Hypothalamus (tissue), 51 donors: ENCODE measurements at regions not wholly inside any gene's neighbourhood (a gene's known extent, or its start where the extent isn't known, plus 50 kb on each side); places are given as distances from the start of the nearest gene placed in this dataset.
"Not testable (repeated sequence)": the region's sequence is repeated elsewhere in the genome, so short reads cannot be mapped to it uniquely, and the experiment has no call there.

Source experiments
- DNase-seq, 51 donors: peaks; one replicate each; lab custom pipeline; 2025; lab: John Stamatoyannopoulos, UW

- no peak for DNase-seq
Observed at GRCh38 chr16:47873434-47873833, 282.4 kb downstream of the ABCC12 start.

- no peak for DNase-seq
Observed at GRCh38 chr16:47872225-47872624, 283.6 kb downstream of the ABCC12 start.

GRCh38 chr16:47866423-47866822 is 289.4 kb downstream of the ABCC12 start:
- DNase-seq = no peak

- DNase-seq = peak in 1 of 51 donors; percentile 27
Observed at GRCh38 chr16:47865337-47865855, 290.4 kb downstream of the ABCC12 start.

- not testable (repeated sequence) for DNase-seq
Observed at GRCh38 chr16:47864262-47864661, 291.5 kb downstream of the ABCC12 start.

GRCh38 chr16:47861999-47862398 is 293.8 kb downstream of the ABCC12 start:
- DNase-seq = no peak

- DNase-seq = no peak
Observed at GRCh38 chr16:47858333-47858982, 297.3 kb downstream of the ABCC12 start.

- no peak for DNase-seq
Observed at GRCh38 chr16:47855431-47855830, 300.4 kb downstream of the ABCC12 start.

GRCh38 chr16:47854737-47855136 is 301.1 kb downstream of the ABCC12 start:
- DNase-seq = no peak

- no peak for DNase-seq
Observed at GRCh38 chr16:47852991-47853390, 302.8 kb downstream of the ABCC12 start.

GRCh38 chr16:47851146-47851545 is 304.6 kb downstream of the ABCC12 start:
- DNase-seq = peak in 28 of 51 donors; percentile 8 to 59 (median 26)

GRCh38 chr16:47849736-47850135 is 306.1 kb downstream of the ABCC12 start:
- DNase-seq = no peak

GRCh38 chr16:47848421-47849109 is 307.2 kb downstream of the ABCC12 start:
- peak in 24 of 51 donors; percentile 7 to 71 (median 32) for DNase-seq

- DNase-seq = no peak
Observed at GRCh38 chr16:47847220-47847970, 308.4 kb downstream of the ABCC12 start.

GRCh38 chr16:47834485-47835024 is 321.2 kb downstream of the ABCC12 start:
- DNase-seq = no peak

GRCh38 chr16:47833771-47834170 is 322.0 kb downstream of the ABCC12 start:
- no peak for DNase-seq

- no peak for DNase-seq
Observed at GRCh38 chr16:47829850-47830600, 325.8 kb downstream of the ABCC12 start.

- DNase-seq = peak in 3 of 51 donors; percentile 3 to 35 (median 6)
Observed at GRCh38 chr16:47826070-47826469, 329.7 kb downstream of the ABCC12 start.

- DNase-seq = no peak
Observed at GRCh38 chr16:47817048-47817447, 338.7 kb downstream of the ABCC12 start.

GRCh38 chr16:47816511-47816910 is 339.3 kb downstream of the ABCC12 start:
- DNase-seq = no peak
